HG03457 (cell line): ENCODE measurements at regions not wholly inside any gene's neighbourhood (a gene's known extent, or its start where the extent isn't known, plus 50 kb on each side); places are given as distances from the start of the nearest gene placed in this dataset.
"Not testable (repeated sequence)": the region's sequence is repeated elsewhere in the genome, so short reads cannot be mapped to it uniquely, and the experiment has no call there.

Experiments
- ATAC-seq: cut with Tn5 transposase; IDR thresholded peaks from one replicate; pipeline ENCODE4 v1.9.1; 2021; ENCODE audit warnings: moderate number of reproducible peaks; ENCODE audit not compliant: unreplicated experiment

GRCh38 chr14:81738946-81739659 lies 205.4 kb upstream of the SEL1L start:
- no peak for ATAC-seq

GRCh38 chr14:81743605-81744004 lies 210.0 kb upstream of the SEL1L start:
- ATAC-seq = no peak

DNA sequence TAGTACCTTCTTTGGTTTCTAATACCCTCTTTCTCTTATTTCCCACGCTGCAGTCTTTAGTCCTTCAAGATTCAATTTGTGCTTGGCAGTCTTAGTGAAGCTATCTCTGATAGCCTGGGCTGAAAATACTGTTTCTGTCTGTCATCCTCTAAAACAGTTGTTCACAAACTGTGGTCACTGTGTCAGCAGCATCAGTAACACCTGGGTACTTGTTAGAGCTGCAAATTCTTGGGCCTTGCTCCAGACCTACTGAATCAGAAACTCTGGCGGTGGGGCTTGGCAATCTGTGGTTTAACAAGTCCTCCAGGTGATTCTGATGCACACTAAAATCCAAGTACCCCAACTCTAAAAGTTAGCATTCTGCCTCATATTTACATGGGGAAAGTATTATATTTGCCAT lies 217.5 kb upstream of the SEL1L start:
- ATAC-seq = no peak

DNA sequence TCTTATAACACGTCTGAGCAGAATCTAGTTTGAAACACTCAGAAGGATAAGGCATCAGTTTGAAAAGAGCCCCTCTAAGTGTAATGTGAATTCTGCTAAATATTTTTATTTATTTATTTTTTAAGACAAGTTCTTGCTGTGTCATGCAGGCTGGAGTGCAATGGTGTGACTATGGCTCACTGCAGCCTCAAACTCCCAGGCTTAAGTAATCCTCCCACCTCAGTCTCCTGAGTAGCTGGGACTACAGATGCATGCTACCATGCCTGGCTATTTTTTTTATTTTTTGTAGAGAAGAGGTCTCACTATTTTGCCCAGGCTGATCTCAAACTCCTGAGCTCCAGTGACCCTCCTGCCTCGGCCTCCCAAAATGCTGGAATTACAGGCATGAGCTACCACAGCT lies 225.9 kb upstream of the SEL1L start:
- no peak for ATAC-seq

DNA sequence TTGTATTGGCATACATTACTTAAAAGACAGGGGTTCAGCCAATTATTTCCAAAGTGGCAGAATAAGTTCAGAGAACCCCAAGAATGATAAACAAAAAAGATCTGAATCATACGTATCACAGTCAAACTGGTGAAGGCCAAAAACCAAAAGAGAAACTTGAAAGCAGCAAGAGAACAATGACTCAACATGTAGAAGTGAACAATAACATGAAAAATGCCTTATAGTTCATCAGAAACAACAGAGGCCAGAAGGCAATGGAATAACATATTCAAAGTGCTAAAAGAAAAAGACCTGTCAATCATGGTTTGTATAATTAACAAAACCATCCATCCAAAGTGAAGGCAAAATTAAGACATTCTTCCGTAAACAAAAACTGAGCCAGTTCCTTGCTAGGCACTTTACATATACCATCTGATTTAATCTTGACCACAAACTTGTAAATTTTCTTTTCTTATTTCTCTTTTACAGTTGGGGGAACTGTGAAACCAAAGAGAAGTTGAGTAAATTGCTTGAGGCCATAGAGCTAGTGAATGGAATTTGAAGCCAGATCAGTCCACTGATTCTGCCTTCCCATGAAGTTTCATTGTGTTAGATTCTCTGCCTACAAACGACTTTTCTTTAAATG lies 232.1 kb upstream of the SEL1L start:
- ATAC-seq = no peak

- ATAC-seq = no peak
Observed at GRCh38 chr14:81766321-81766915, 232.8 kb upstream of the SEL1L start.

GRCh38 chr14:81767266-81767995 lies 233.8 kb upstream of the SEL1L start:
- no peak for ATAC-seq

- no peak for ATAC-seq
Observed at GRCh38 chr14:81771651-81772275, 238.1 kb upstream of the SEL1L start.

GRCh38 chr14:81772381-81772780 lies 238.7 kb upstream of the SEL1L start:
- ATAC-seq = no peak

GRCh38 chr14:81776531-81776930 lies 242.9 kb upstream of the SEL1L start:
- no peak for ATAC-seq

DNA sequence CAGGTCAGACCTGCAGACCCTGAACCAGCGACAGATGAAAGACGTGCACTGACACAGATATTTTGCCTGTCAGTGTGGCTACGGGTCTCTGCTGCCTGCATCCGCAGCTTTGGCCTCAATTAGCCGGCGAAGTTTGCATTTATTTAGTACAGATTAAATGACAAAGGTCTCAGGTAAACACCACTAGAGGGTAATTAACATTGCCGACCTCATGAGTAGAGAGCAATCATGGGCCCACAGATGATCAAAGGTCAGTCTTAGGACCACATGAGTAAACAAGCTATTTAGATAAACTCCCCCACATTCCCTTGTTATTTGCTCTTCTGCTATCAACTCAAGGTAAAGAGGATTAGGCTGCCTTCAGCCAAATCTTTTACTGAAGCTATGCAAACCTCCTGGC lies 248.1 kb upstream of the SEL1L start:
- not testable (repeated sequence) for ATAC-seq

DNA sequence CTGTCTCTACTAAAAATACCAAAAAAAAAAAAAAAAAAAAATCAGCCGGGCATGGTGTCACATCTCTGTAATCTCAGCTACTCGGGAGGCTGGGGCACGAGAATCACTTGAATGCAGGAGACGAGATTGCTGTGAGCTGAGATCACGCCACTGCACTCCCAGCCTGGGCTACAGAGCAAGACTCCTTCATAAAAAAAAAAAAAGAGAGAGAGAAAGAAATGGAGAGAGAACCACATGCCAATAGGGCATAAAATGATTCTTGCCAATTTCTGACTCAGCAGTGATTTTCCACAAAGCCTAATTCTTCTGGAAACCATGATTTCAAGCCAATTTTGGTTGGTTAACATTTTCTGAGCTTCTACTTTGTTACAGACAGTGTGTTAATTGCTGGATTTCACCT lies 250.4 kb upstream of the SEL1L start:
- no peak for ATAC-seq

- ATAC-seq = no peak
Observed at GRCh38 chr14:81797315-81797714, 263.7 kb upstream of the SEL1L start.

DNA sequence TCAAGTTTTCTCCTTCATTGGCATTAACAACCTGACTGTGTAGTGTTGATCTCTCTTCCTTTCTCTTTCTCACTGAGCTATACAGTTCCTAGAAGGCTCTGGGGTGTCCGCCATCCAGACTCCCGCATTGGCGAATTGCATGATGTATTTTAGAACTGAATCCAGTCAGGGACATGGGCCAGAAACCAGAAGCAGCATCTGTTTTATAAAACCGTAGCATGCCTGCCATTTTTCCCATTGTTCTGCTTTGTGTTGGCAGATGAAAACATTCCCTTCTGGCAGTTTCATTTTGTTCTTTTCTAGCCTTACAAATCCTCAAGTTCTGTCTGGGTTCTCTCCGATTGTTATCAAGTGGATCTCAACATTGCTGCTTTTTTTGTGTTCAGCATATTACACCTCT lies 268.3 kb upstream of the SEL1L start:
- ATAC-seq = no peak

- ATAC-seq = no peak
Observed at GRCh38 chr14:81802341-81802740, 268.7 kb upstream of the SEL1L start.

DNA sequence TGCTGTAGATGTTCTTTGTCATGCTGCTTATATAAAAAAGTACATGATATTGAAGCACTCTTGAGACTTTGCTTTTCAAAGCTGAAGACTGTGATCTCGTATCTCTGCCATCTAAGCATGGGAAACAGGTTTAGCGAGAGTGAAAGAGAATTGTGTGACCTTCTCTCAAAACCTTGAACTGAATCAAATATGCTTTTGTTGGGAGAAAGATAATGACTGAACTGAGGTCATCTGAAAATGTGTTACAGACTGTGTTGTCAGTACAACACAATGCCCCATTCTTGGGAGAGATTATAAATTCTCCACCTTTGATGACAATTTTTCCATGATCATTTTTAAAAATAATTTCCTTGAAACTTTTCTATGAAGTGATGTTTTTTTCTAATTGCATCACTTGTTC lies 272.1 kb upstream of the SEL1L start:
- no peak for ATAC-seq

GRCh38 chr14:81811705-81812269 lies 278.1 kb upstream of the SEL1L start:
- ATAC-seq = no peak

DNA sequence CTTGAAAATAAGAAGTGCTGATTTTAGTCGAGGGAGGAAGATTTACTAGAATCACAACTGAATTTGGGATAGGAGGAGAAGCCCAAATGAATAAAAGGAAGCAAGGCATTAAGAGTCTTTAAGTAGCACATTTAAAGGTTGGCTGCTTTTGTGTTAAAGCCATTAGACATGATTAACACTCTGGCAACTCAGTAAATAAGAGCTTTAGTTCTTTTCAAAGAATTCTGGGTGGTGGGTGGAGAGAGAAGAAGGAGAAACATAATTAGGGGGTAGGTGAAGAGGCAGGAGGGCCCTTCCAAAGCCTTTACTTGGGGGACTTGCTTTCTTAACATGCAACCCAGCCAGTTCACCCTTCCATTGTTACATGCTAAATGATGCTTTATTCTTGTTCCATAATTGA lies 284.6 kb upstream of the SEL1L start:
- no peak for ATAC-seq

- no peak for ATAC-seq
Observed at GRCh38 chr14:81819344-81819743, 285.7 kb upstream of the SEL1L start.

GRCh38 chr14:81819910-81820309 lies 286.3 kb upstream of the SEL1L start:
- no peak for ATAC-seq

DNA sequence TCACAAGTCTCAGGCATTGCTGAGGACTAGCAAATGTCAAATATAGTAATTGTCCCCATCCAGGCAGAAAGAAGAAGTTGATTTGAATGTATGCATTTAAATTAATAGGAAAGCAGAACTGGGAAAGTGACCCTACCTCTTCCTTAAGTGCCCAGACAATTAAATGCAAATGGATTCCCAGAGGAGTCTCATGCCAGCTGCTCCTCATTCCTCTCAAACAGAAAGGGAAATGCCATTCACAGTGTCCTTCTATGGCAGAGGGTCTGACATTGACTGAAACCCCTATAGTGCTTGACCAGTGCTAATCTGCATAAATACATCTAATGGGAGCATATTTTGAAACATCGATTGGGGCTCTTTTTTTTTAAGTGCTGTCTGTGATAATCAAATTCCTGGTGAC lies 292.4 kb upstream of the SEL1L start:
- no peak for ATAC-seq
